ENCODE measurements at regions not wholly inside any gene's neighbourhood (a gene's known extent, or its start where the extent isn't known, plus 50 kb on each side); places are given as distances from the start of the nearest gene placed in this dataset.

- H3K9me2 ChIP-seq (replicated peaks; ENCODE audit: control insufficient read depth, low read length), result no peaks in the 10 kb centered on the region
- H3K4me1 ChIP-seq (ENCODE audit: control insufficient read depth, low read length), result no peaks in the 10 kb centered on the region
- no peak overlapping the region for H3K4me3 ChIP-seq (ENCODE audit: low read length)
- H3K79me2 ChIP-seq (ENCODE audit: control insufficient read depth, low read length), result no peaks in the 10 kb centered on the region
- H3K36me3 ChIP-seq (ENCODE audit: control insufficient read depth, low read length), result no peaks in the 10 kb centered on the region
- no peak for TF ChIP-seq EZH2phosphoT487 (IDR thresholded peaks at IDR 0.05; ENCODE audit: borderline replicate concordance, low read length)
- no peak for TF ChIP-seq CTCF (IDR thresholded peaks at IDR 0.05; ENCODE audit: low read depth, low read length, poor library complexity, severe bottlenecking)
- no peak overlapping the region for H3K27ac ChIP-seq (ENCODE audit: low read depth, low read length)
- H4K20me1 ChIP-seq (ENCODE audit: control insufficient read depth, insufficient read depth, low read depth, low read length), result no peaks in the 10 kb centered on the region
- H3F3A ChIP-seq (ENCODE audit: control insufficient read depth, insufficient read depth), result no peaks in the 10 kb centered on the region
- no peaks in the 10 kb centered on the region for H3K27me3 ChIP-seq (ENCODE audit: control insufficient read depth, low read length)
- no peaks in the 10 kb centered on the region; the same call in 1 of the 2 replicates for H3K9me3 ChIP-seq (ENCODE audit: control insufficient read depth, insufficient read depth, low read length)
- no peak overlapping the region for H3K4me2 ChIP-seq (ENCODE audit: low read length)
These were observed 734.2 kb upstream of the GBE1 start for GRCh38 chr3:82495655-82496054.

DNA sequence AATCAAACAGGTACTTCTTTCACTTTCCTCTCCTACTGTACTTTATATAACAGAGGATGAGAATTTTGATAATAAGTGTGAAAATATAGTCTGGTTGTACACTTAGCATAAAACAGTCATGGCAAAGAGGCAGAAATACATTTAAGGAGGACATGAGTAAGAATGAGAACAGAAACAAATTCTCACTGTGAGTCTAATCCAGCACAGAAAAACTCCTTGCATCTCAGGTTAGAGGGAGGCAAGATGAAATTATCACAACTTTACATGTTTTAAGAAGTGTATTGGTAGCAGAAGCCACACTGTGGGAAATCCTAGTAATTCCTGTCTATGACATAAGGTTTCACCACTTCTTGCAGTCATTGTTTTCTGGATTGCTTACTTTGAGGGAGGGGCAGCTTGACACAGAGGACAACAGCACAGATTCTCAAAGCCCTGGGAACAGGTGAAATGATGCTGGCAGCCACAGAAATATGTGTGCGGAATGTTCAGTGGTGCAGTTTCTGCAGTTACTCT lies 733.6 kb upstream of the GBE1 start:
- TF ChIP-seq CTCF (IDR thresholded peaks at IDR 0.05; ENCODE audit: low read depth, low read length, poor library complexity, severe bottlenecking), result no peak
- TF ChIP-seq EZH2phosphoT487 (IDR thresholded peaks at IDR 0.05; ENCODE audit: borderline replicate concordance, low read length), result no peak
- H3K4me2 ChIP-seq (ENCODE audit: low read length), result no peak overlapping the region
- H3K9me2 ChIP-seq (replicated peaks; ENCODE audit: control insufficient read depth, low read length), result no peaks in the 10 kb centered on the region
- no peaks in the 10 kb centered on the region for H3K27me3 ChIP-seq (ENCODE audit: control insufficient read depth, low read length)
- no peak overlapping the region for H3K4me3 ChIP-seq (ENCODE audit: low read length)
- H3K9me3 ChIP-seq (ENCODE audit: control insufficient read depth, insufficient read depth, low read length), result no peaks in the 10 kb centered on the region; the same call in 1 of the 2 replicates
- no peak overlapping the region for H3K27ac ChIP-seq (ENCODE audit: low read depth, low read length)
- H3K36me3 ChIP-seq (ENCODE audit: control insufficient read depth, low read length), result no peaks in the 10 kb centered on the region
- no peaks in the 10 kb centered on the region for H3K79me2 ChIP-seq (ENCODE audit: control insufficient read depth, low read length)
- H3K4me1 ChIP-seq (ENCODE audit: control insufficient read depth, low read length), result no peaks in the 10 kb centered on the region
- H4K20me1 ChIP-seq (ENCODE audit: control insufficient read depth, insufficient read depth, low read depth, low read length), result no peaks in the 10 kb centered on the region
- H3F3A ChIP-seq (ENCODE audit: control insufficient read depth, insufficient read depth), result no peaks in the 10 kb centered on the region

GRCh38 chr3:82493858-82494257 lies 732.4 kb upstream of the GBE1 start:
- H3K27ac ChIP-seq (ENCODE audit: low read depth, low read length), result no peak overlapping the region
- no peaks in the 10 kb centered on the region for H3F3A ChIP-seq (ENCODE audit: control insufficient read depth, insufficient read depth)
- no peaks in the 10 kb centered on the region for H3K79me2 ChIP-seq (ENCODE audit: control insufficient read depth, low read length)
- no peaks in the 10 kb centered on the region for H4K20me1 ChIP-seq (ENCODE audit: control insufficient read depth, insufficient read depth, low read depth, low read length)
- H3K9me2 ChIP-seq (replicated peaks; ENCODE audit: control insufficient read depth, low read length), result no peaks in the 10 kb centered on the region
- H3K4me3 ChIP-seq (ENCODE audit: low read length), result no peak overlapping the region
- no peaks in the 10 kb centered on the region for H3K36me3 ChIP-seq (ENCODE audit: control insufficient read depth, low read length)
- no peak for TF ChIP-seq CTCF (IDR thresholded peaks at IDR 0.05; ENCODE audit: low read depth, low read length, poor library complexity, severe bottlenecking)
- no peak for TF ChIP-seq EZH2phosphoT487 (IDR thresholded peaks at IDR 0.05; ENCODE audit: borderline replicate concordance, low read length)
- H3K27me3 ChIP-seq (ENCODE audit: control insufficient read depth, low read length), result no peaks in the 10 kb centered on the region
- no peak overlapping the region for H3K4me2 ChIP-seq (ENCODE audit: low read length)
- no peaks in the 10 kb centered on the region; the same call in 1 of the 2 replicates for H3K9me3 ChIP-seq (ENCODE audit: control insufficient read depth, insufficient read depth, low read length)
- no peaks in the 10 kb centered on the region for H3K4me1 ChIP-seq (ENCODE audit: control insufficient read depth, low read length)
